Activated naive CD8-positive, alpha-beta T cell (primary cell): ENCODE measurements at regions not wholly inside any gene's neighbourhood (a gene's known extent, or its start where the extent isn't known, plus 50 kb on each side); places are given as distances from the start of the nearest gene placed in this dataset.
"Not testable (repeated sequence)": the region's sequence is repeated elsewhere in the genome, so short reads cannot be mapped to it uniquely, and the experiment has no call there.

ENCODE experiments used
- H3K27ac Mint-ChIP-seq: one replicate; pipeline ENCODE4 v1.8.0; 2021; ENCODE audit warnings: mixed read lengths
- H3K27me3 Mint-ChIP-seq: one replicate; pipeline ENCODE4 v1.8.0; 2021; ENCODE audit warnings: mixed read lengths
- H3K36me3 Mint-ChIP-seq: one replicate; pipeline ENCODE4 v1.8.0; 2021; ENCODE audit warnings: mixed read lengths
- H3K4me1 Mint-ChIP-seq: one replicate; pipeline ENCODE4 v1.8.0; 2021; ENCODE audit warnings: low read depth, mixed read lengths
- H3K4me3 Mint-ChIP-seq: one replicate; pipeline ENCODE4 v1.8.0; 2021; ENCODE audit warnings: mild to moderate bottlenecking, mixed read lengths
- H3K9me3 Mint-ChIP-seq: one replicate; pipeline ENCODE4 v1.8.0; 2021; ENCODE audit warnings: low read depth, mixed read lengths

DNA sequence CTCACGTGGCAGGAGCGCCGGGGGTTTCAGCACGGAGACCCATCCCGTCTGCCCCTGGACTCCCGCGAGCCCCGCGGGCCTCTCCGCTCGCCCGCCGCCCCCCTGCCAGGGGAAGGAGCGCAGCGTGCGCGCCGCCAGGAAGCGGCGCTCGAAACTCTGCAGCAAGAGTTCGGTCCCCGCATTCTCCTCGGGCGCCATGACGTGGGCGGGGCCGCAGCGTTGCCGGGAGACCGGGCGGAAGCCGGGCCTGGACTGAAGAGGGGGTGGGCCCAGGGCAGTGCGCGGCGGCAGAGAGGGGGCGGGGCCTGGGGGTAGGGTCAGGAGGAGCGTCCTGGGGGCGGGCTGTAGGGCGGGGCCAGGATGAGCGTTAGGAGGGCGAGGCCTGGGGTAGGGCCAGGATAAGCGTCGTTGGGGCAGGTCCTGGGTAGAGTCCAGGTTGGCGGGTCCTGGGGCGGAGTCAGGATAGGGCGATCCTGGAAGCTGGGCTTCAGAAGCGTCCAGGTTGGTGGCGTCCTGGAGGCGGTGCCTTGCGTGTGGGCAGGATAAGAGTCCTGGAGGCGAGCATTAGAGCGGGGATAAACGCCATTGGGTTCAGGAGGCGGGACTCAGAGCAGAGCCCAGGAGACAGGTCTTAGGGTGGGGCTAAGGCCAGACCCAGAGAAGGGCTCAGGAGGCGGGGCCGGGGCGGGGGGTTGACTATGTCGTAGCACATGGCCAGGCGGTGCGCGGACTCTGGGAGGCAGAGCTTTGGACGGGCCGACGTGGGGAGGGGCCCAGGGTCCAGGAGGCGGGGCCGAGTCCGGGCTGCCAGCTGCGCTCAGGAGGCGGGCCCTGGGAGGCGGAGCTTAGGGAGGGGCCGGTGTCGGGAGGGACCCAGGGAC lies 229.0 kb upstream of the FRG2C start:
- H3K4me1 Mint-ChIP-seq, result peaks cover 18% of the 10 kb centered on the region
- H3K27me3 Mint-ChIP-seq, H3K36me3 Mint-ChIP-seq, H3K9me3 Mint-ChIP-seq: not testable (repeated sequence)
- peak overlapping the region; percentile 96 for H3K27ac Mint-ChIP-seq
- H3K4me3 Mint-ChIP-seq, result peak overlapping the region; percentile 98

DNA sequence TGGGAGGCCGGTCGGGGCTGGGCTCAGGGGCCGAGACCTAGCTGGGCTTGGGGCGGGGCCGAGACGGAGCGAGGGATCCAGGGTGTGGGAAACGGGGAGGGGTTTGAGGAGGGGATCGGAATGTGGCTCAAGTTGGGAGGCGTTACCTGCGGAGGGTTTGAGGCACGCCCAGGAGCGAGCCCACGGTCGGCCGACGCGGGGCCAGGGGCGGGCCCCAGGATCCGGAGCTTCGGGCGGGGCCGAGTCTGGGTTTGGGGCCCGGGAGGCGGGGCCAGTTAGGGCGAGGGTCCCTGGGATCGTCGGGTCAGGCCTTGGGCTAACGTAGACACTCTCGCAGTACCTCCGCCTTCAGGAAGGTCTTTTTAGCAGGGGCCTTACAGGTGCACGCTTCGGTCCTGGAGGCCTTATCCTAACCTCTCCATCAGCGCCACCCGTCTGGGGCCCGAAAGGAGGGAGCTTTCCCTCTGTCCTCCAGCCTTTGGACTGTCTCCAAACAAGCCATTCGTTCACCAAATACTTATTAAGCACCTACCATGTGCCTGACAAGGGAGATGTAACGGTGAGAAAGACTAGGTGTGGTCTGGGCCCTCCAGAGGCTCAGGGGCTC lies 228.2 kb upstream of the FRG2C start:
- not testable (repeated sequence) for H3K36me3 Mint-ChIP-seq, H3K27me3 Mint-ChIP-seq, H3K9me3 Mint-ChIP-seq
- Mint-ChIP-seq H3K4me1 (peaks cover 18% of the 10 kb centered on the region), H3K27ac (peak overlapping the region; percentile 50), H3K4me3 (peak overlapping the region; percentile 98)

DNA sequence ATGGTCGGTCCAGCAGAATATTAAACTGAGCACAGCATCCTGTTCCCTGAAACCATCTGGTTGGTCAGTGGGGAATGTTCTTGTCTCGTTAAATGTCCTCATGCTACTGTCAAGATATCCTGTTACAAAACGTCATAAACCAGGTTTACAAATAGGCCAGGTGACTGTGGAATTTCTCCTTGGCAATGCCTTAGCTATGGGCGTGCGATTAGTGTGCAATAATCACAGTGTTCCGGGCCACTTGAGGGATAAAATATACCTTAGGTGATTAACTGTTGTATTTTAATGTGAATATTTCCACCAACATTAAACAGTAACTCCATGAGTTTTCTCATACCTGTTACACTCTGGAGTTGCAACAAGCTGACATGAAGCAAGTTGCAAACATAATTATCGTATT lies 223.1 kb upstream of the FRG2C start:
- H3K4me1 Mint-ChIP-seq, H3K4me3 Mint-ChIP-seq, H3K36me3 Mint-ChIP-seq, H3K9me3 Mint-ChIP-seq, H3K27ac Mint-ChIP-seq, H3K27me3 Mint-ChIP-seq: not testable (repeated sequence)

DNA sequence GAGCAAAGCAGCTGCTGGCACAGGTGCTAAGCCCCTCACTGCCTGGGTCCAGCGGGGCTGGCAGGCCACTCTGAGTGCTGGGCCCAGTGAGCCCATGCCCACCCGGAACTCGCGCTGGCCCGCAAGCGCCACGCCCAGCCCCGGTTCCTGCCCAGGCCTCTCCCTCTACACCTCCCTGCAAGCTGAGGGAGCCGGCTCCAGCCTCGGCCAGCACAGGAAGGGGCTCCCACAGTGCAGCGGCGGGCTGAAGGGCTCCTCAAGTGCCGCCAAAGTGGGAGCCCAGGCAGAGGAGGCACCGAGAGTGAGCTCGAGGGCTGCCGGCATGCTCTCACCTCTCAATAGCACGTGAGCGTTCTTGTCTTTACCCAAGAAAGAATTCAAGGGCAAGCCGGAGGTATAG lies 219.5 kb upstream of the FRG2C start:
- H3K4me1 Mint-ChIP-seq, H3K27ac Mint-ChIP-seq, H3K36me3 Mint-ChIP-seq, H3K27me3 Mint-ChIP-seq, H3K4me3 Mint-ChIP-seq, H3K9me3 Mint-ChIP-seq: not testable (repeated sequence)

DNA sequence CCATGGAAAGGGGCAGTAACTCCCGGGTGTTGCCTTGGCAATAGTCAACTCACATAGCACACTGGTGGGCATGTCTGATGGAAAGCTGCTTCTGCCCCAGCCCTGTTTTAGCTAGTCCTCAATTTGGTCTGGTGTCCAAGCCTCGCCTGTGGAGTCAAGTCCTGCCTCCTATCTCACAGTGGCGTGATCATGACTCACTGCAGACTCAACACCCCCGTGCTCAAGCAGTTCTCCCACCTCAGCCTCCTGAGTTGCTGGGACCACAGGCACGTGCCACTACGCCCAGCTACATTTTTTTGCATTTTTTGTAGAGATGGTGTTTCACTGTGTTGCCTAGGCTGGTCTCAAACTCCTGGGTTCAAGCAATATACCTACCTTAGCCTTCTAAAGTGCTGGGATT lies 218.9 kb upstream of the FRG2C start:
- H3K27ac Mint-ChIP-seq, H3K4me1 Mint-ChIP-seq, H3K36me3 Mint-ChIP-seq, H3K4me3 Mint-ChIP-seq, H3K27me3 Mint-ChIP-seq, H3K9me3 Mint-ChIP-seq: not testable (repeated sequence)

DNA sequence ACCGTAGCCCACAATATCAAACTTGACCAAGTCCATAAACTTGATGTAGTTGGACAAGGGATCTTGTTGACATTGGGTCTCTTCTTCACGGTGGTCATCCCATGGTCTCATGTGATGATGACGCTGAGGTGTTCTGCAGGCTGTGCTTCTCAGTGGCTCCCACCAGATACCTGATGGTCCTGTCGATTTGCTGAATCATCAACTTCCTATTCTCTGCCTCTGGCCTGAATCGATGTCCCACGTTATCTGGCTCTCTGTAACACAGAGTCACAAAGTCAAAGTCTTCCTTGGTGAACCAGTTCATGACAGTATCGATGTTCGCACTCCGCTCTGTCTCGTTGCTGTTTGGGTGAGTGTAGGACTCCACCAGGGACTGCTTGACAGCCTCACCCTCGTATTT lies 217.2 kb upstream of the FRG2C start:
- H3K36me3 Mint-ChIP-seq, H3K27me3 Mint-ChIP-seq, H3K27ac Mint-ChIP-seq, H3K4me3 Mint-ChIP-seq, H3K4me1 Mint-ChIP-seq, H3K9me3 Mint-ChIP-seq: not testable (repeated sequence)

DNA sequence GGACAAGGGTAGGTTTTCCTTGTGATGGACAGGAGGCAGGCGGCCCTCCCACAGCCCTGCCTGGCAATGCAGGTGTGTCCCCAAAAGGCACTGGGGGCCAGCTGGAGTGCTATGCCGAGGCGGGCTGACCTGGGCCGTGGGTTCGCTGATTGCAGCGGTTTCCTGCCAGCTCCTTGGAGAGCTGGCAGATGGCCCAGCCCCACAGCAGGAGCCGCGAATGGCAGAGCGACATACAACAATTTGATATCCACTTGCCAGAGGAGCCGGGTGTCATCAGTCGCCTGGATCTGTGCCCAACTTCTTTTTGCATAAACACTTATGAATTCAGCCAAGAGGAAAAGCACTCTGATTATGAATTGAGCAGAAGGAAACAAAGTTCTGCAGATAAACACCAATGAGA lies 210.8 kb upstream of the FRG2C start:
- not testable (repeated sequence) for H3K9me3 Mint-ChIP-seq, H3K36me3 Mint-ChIP-seq, H3K4me3 Mint-ChIP-seq, H3K27me3 Mint-ChIP-seq, H3K4me1 Mint-ChIP-seq, H3K27ac Mint-ChIP-seq

DNA sequence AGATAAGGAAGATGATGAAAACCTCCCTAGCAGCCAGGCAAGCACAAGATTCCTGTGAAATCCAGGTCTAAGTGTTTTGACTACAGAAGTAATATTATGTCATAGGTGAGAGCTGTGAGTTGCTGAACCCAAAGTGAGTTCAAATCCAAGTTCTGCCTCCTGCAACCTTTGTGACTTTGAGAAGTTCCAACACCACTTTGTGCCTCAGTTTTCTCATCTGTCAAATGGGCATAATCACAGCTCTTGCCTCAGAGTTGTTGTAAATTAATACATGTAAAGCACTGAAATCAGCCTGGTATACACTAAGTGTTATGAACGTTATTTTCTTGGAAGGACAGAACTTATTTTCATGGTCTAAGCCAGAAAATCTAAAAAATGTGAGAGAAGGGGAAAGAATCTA lies 210.3 kb upstream of the FRG2C start:
- not testable (repeated sequence) for H3K27me3 Mint-ChIP-seq, H3K9me3 Mint-ChIP-seq, H3K4me1 Mint-ChIP-seq, H3K4me3 Mint-ChIP-seq, H3K27ac Mint-ChIP-seq, H3K36me3 Mint-ChIP-seq

DNA sequence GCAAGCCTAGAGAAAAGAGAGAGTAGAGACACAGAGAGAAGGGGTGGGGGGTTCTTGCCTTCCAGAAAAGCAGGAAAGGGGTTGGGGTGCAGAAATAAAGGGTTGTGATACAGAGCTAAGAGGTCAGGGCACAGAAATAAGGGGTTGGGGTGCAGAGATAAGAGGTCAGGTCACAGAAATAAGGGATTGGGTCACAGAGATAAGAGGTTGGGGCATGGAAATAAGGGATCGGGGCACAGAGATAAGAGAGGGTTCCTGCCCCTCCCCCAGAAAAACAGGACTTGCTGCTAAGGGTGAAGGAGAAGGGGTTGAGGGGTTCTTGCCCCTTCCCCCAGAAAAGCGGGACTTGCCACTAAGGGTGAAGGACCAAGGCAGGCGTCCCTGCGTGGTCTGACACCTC lies 189.6 kb upstream of the FRG2C start:
- not testable (repeated sequence) for H3K27me3 Mint-ChIP-seq, H3K36me3 Mint-ChIP-seq, H3K27ac Mint-ChIP-seq, H3K4me3 Mint-ChIP-seq, H3K9me3 Mint-ChIP-seq, H3K4me1 Mint-ChIP-seq

DNA sequence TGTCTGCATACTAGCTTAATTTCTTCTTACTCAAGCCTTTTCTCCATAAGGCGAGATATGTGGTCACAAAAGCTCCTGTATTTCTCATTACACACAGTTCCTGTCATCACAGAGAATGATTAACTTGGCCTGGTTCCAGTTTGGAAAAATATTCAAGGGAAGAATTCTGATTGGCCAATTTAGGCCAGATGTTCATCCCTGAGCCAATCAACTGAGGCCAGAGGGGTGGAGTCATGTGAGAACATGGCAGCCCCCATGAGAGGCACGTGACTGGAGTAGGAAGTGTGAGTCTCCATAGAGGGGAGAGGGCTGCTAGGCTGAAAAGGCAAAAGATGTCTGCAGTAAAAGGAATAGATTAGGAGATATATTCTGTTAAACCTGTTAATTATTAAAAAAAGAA lies 167.5 kb upstream of the FRG2C start:
- H3K27me3 Mint-ChIP-seq, H3K4me3 Mint-ChIP-seq, H3K9me3 Mint-ChIP-seq, H3K27ac Mint-ChIP-seq, H3K4me1 Mint-ChIP-seq, H3K36me3 Mint-ChIP-seq: not testable (repeated sequence)

DNA sequence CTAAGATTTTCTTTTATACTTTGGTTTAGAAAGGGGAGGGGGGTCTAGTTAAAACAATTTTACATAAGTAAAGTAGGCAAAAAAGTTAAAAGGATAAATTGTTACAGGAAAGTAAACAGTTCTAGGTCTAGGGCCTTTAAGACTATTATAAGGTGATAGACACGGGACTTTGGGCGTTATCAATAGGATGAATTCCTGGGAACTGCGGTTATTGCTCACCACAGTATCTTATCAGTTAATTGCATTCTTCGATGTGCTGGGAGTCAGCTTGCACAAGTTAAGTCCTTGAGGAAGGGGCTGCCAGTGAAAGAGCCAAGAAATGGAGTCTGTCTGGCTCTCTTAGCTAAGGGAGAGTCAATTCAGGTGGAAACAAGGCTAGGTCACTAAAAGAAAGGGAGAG lies 163.8 kb upstream of the FRG2C start:
- not testable (repeated sequence) for H3K9me3 Mint-ChIP-seq, H3K36me3 Mint-ChIP-seq, H3K27ac Mint-ChIP-seq, H3K4me3 Mint-ChIP-seq, H3K4me1 Mint-ChIP-seq, H3K27me3 Mint-ChIP-seq

DNA sequence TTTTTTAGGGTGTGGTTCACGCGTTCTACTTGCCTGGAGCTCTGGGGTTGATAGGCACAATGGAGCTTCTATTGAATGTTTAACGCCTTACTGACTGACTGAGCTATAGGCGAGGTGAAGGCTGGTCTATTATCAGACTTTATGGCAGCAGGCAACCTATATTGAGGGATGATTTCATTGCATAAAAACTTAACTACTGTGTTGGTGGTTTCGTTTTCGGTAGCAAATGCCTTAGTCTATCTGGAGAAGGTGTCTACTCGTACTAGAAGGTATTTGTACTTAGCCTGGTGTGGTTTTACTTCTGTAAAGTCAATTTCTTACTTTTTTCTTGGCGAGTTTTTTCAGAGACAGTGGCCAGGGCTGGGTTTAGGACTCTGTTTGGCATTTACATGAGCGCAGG lies 162.0 kb upstream of the FRG2C start:
- not testable (repeated sequence) for H3K9me3 Mint-ChIP-seq, H3K27ac Mint-ChIP-seq, H3K36me3 Mint-ChIP-seq, H3K4me1 Mint-ChIP-seq, H3K4me3 Mint-ChIP-seq, H3K27me3 Mint-ChIP-seq

DNA sequence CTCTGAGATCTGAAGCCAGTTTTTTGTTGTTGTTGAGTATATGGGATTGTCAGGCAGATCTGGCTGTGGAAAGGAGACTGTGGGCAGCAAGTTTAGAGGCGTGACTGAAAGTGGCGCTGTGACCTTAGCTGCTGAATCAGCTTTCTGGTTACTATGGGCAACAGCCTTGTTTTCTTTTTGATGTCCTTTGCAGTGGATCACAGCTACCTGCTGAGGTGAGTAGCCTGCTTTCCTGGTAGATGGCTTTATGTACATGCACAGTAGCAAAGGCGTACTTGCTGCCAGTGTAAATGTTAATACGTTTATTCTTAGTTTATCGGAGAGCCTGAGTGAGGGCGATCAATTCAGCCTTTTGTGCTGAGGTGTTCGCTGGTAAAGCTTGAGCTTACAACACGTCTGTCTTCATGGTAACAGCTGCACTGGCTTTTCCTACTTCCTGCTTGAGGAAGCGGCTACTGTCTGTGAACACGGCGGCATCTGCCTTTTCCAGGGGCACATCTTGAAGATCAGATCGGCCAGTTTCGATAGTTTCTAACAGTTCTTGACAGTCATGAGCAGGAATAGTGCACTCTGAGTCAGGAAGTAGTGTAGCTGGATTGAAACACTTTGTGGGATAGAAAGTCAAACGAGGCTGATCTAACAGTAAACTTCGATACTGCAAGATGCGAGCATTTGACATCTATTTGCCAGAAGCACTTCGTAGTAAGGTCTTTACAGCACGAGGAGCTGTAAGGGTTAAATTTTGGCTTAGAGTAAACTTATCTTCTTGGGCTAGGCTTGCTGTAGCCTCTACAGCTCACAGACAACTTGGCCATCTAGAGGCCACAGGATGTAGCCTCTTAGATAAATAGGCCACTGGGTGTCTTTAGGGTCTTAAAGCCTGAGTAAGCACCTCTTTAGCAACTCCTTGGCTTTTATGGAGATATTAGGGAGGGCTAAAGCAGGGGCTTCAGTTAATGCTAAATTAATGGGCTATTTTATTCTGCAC lies 161.1 kb upstream of the FRG2C start:
- peaks cover 12% of the 10 kb centered on the region for H3K9me3 Mint-ChIP-seq
- H3K4me1 Mint-ChIP-seq, result not testable (repeated sequence)

DNA sequence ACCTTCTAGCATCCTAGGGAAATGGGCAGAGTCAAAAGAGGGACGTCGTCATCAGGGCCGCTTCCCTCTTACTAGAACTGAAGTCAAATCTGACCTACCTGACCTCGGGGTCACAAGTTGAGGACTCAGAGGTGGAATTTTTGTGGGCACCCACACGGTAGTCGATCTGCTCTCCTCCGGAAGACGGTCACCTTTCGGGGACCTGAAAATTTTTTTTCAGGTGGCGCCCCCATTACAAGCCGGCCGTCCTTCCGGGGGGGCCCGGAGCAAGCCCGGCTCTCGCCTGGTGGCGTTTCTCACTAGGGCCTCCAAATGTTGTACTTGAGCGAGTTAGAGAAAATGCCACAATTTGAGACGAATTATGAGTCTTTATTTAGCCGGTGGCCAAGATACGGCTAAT lies 157.5 kb upstream of the FRG2C start:
- H3K4me3 Mint-ChIP-seq, result no peak overlapping the region
- H3K36me3 Mint-ChIP-seq, result peaks cover 3% of the 10 kb centered on the region
- no peaks in the 10 kb centered on the region for H3K4me1 Mint-ChIP-seq
- H3K27ac Mint-ChIP-seq, result no peak overlapping the region
- H3K9me3 Mint-ChIP-seq, result peaks cover 16% of the 10 kb centered on the region
- no peaks in the 10 kb centered on the region for H3K27me3 Mint-ChIP-seq

More for the DNA sequence above, 161.1 kb upstream of the FRG2C start:
- not testable (repeated sequence) for H3K27me3 Mint-ChIP-seq, H3K4me3 Mint-ChIP-seq, H3K27ac Mint-ChIP-seq, H3K36me3 Mint-ChIP-seq

DNA sequence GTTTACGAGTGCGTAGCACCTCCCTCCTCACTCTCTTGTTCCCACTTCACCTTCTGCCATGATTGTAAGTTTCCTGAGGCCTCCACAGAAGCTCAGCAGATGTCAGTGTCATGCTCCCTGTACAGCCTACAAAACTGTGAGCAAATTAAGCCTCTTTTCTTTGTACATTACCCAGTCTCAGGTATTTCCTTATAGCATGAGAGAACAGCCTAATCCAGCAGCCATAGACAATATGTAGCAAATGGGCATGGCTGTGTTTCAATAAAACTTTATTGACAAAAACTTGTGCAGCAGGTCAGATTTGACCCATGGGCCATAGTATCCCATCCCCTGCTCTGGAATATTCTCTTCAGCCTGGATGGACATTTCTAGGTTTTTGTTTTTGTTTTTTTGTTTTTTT lies 156.2 kb upstream of the FRG2C start:
- not testable (repeated sequence) for H3K27ac Mint-ChIP-seq, H3K4me1 Mint-ChIP-seq, H3K27me3 Mint-ChIP-seq, H3K36me3 Mint-ChIP-seq, H3K4me3 Mint-ChIP-seq
- peaks cover 13% of the 10 kb centered on the region for H3K9me3 Mint-ChIP-seq
